Astrocyte (in vitro differentiated cells and primary cell): ENCODE measurements at regions not wholly inside any gene's neighbourhood (a gene's known extent, or its start where the extent isn't known, plus 50 kb on each side); places are given as distances from the start of the nearest gene placed in this dataset.

Experiments
- DNase-seq: peaks from one replicate; pipeline ENCODE4 v3.0.0-alpha.2; 2010; ENCODE audit warnings: low read depth
- FAIRE-seq: peaks from 2 replicates; lab custom pipeline; 2011; peaks lifted over from hg19 to GRCh38; lab: Jason Lieb, UNC
- H2AFZ ChIP-seq: 2 replicates; pipeline ENCODE4 v1.6.0; 2012; ENCODE audit warnings: low read depth, low read length, inconsistent platforms
- H3K27ac ChIP-seq: 2 replicates; pipeline ENCODE4 v1.5.1; 2011; ENCODE audit warnings: low read depth, low read length, inconsistent platforms
- H3K27me3 ChIP-seq: 2 replicates; pipeline ENCODE4 v1.6.0; 2011; ENCODE audit warnings: low read length, inconsistent platforms; ENCODE audit not compliant: insufficient read depth
- H3K36me3 ChIP-seq: 2 replicates; pipeline ENCODE4 v1.5.1; 2011; ENCODE audit warnings: low read length, inconsistent platforms; ENCODE audit not compliant: insufficient read depth
- H3K4me1 ChIP-seq: 2 replicates; pipeline ENCODE4 v1.5.1; 2011; ENCODE audit warnings: low read length, inconsistent platforms; ENCODE audit not compliant: insufficient read depth
- H3K4me2 ChIP-seq: 2 replicates; pipeline ENCODE4 v1.6.0; 2012; ENCODE audit warnings: low read length, inconsistent platforms
- H3K4me3 ChIP-seq: 2 replicates; pipeline ENCODE4 v1.5.1; 2011; ENCODE audit warnings: low read depth, mild to moderate bottlenecking, low read length, inconsistent platforms; ENCODE audit not compliant: insufficient read depth
- H3K79me2 ChIP-seq: 2 replicates; pipeline ENCODE4 v1.6.0; 2012; ENCODE audit warnings: mild to moderate bottlenecking, low read length, inconsistent platforms; ENCODE audit not compliant: insufficient read depth
- H3K9ac ChIP-seq: 2 replicates; pipeline ENCODE4 v1.6.0; 2012; ENCODE audit warnings: mild to moderate bottlenecking, low read length, inconsistent platforms
- H3K9me3 ChIP-seq: 2 replicates; pipeline ENCODE4 v1.5.1; 2012; ENCODE audit warnings: low read depth, mild to moderate bottlenecking, low read length, inconsistent platforms; ENCODE audit not compliant: insufficient read depth
- H4K20me1 ChIP-seq: 2 replicates; pipeline ENCODE4 v1.6.0; 2012; ENCODE audit warnings: low read length, inconsistent platforms; ENCODE audit not compliant: insufficient read depth
- H3K27ac Mint-ChIP-seq: one replicate; pipeline ENCODE4 v1.8.0; 2021; ENCODE audit warnings: mild to moderate bottlenecking, mixed read lengths; ENCODE audit not compliant: unreplicated experiment
- H3K27me3 Mint-ChIP-seq: one replicate; pipeline ENCODE4 v1.8.0; 2021; ENCODE audit warnings: low read depth, mixed read lengths; ENCODE audit not compliant: unreplicated experiment
- H3K36me3 Mint-ChIP-seq: one replicate; pipeline ENCODE4 v1.8.0; 2021; ENCODE audit warnings: low read depth, mixed read lengths; ENCODE audit not compliant: unreplicated experiment
- H3K4me1 Mint-ChIP-seq: one replicate; pipeline ENCODE4 v1.8.0; 2021; ENCODE audit warnings: low read depth, mixed read lengths; ENCODE audit not compliant: unreplicated experiment
- H3K4me3 Mint-ChIP-seq: one replicate; pipeline ENCODE4 v1.8.0; 2021; ENCODE audit warnings: mild to moderate bottlenecking, moderate library complexity, mixed read lengths; ENCODE audit not compliant: unreplicated experiment
- H3K9me3 Mint-ChIP-seq: one replicate; pipeline ENCODE4 v1.8.0; 2021; ENCODE audit warnings: mild to moderate bottlenecking, mixed read lengths; ENCODE audit not compliant: unreplicated experiment
- EZH2 ChIP-seq: IDR thresholded peaks from 2 replicates; pipeline ENCODE4 v1.6.1; 2012; ENCODE audit warnings: mild to moderate bottlenecking, low read length, inconsistent platforms; ENCODE audit not compliant: insufficient read depth
- TF ChIP-seq, protein P1 (sequence below): IDR thresholded peaks from 2 replicates; pipeline ENCODE4 v1.5.1; 2011; ENCODE audit warnings: low read depth, mild to moderate bottlenecking, inconsistent platforms, low read length, moderate library complexity; ENCODE audit not compliant: insufficient read depth

DNA sequence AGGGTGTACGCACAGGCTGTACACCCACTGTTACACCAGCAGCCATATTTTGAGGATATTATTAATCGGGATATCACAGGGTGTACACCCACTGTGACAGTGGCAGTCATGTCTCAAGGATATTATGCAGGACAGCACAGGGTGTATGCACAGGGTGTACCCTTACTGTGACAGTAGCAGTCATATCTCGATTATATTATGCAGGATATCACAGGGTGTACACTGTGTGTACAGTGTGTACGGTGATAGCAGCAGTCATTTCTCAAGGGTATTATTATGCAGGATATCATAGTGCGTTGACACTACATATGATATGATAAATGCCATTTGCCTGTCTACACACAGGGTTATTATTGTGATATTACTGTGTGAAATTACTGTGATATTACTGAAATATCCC is 80.5 kb upstream of the SLC25A48 start:
- H3K36me3 ChIP-seq = no peaks in the 10 kb centered on the region
- H3K4me1 ChIP-seq = no peaks in the 10 kb centered on the region
- Mint-ChIP-seq H3K4me3 (no peak overlapping the region), H3K9me3 (peaks cover 5% of the 10 kb centered on the region), H3K36me3 (no peaks in the 10 kb centered on the region), H3K27ac (no peak overlapping the region), H3K27me3 (peaks cover 12% of the 10 kb centered on the region), H3K4me1 (no peaks in the 10 kb centered on the region)
- no peaks in the 10 kb centered on the region for H3K27me3 ChIP-seq
- H3K9me3 ChIP-seq = no peaks in the 10 kb centered on the region
- no peak overlapping the region for H2AFZ ChIP-seq
- no peak overlapping the region for H3K4me2 ChIP-seq
- H3K9ac ChIP-seq = no peak overlapping the region
- no peaks in the 10 kb centered on the region for H3K79me2 ChIP-seq
- TF ChIP-seq, protein P1, sequence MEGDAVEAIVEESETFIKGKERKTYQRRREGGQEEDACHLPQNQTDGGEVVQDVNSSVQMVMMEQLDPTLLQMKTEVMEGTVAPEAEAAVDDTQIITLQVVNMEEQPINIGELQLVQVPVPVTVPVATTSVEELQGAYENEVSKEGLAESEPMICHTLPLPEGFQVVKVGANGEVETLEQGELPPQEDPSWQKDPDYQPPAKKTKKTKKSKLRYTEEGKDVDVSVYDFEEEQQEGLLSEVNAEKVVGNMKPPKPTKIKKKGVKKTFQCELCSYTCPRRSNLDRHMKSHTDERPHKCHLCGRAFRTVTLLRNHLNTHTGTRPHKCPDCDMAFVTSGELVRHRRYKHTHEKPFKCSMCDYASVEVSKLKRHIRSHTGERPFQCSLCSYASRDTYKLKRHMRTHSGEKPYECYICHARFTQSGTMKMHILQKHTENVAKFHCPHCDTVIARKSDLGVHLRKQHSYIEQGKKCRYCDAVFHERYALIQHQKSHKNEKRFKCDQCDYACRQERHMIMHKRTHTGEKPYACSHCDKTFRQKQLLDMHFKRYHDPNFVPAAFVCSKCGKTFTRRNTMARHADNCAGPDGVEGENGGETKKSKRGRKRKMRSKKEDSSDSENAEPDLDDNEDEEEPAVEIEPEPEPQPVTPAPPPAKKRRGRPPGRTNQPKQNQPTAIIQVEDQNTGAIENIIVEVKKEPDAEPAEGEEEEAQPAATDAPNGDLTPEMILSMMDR = no peak
- no peak for TF ChIP-seq EZH2
- no peak overlapping the region for H3K27ac ChIP-seq
- no peak for FAIRE-seq
- DNase-seq = no peak
- H3K4me3 ChIP-seq = no peak overlapping the region
- no peaks in the 10 kb centered on the region for H4K20me1 ChIP-seq

GRCh38 chr5:135750506-135750905 is 84.0 kb upstream of the SLC25A48 start:
- Histone ChIP-seq H2AFZ (no peak overlapping the region), H3K27ac (no peak overlapping the region), H3K79me2 (no peaks in the 10 kb centered on the region), H3K4me2 (no peak overlapping the region), H3K9me3 (no peaks in the 10 kb centered on the region), H3K36me3 (no peaks in the 10 kb centered on the region), H3K27me3 (no peaks in the 10 kb centered on the region), H4K20me1 (no peaks in the 10 kb centered on the region), H3K4me1 (no peaks in the 10 kb centered on the region), H3K4me3 (no peak overlapping the region), H3K9ac (no peak overlapping the region)
- Mint-ChIP-seq H3K27me3 (peaks cover 16% of the 10 kb centered on the region), H3K9me3 (peaks cover 10% of the 10 kb centered on the region), H3K36me3 (no peaks in the 10 kb centered on the region), H3K4me3 (no peak overlapping the region), H3K27ac (no peak overlapping the region), H3K4me1 (no peaks in the 10 kb centered on the region)
- DNase-seq (no peak), FAIRE-seq (no peak)
- no peak for TF ChIP-seq EZH2
- TF ChIP-seq, protein P1 = no peak

DNA sequence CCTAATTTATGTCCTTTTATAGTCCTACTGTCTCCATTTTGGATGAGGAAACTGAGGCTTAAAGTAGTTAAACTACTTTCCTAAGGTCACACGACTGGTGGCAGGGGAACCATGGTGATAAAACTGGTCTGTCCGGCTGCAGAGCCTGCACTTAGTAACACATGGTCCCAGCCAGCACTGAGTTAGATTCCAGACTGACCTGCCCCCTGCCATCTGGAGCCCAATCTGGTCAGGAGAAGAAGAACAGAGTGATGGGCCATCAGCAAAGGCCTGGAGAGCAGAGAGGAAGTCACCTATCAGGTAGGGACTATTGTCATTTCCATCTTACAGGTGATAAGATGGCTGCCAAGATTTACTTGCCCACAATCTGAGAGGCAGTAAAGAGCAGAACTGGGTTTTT is 86.6 kb upstream of the SLC25A48 start:
- no peak overlapping the region for H3K4me3 Mint-ChIP-seq
- no peaks in the 10 kb centered on the region for H3K27me3 ChIP-seq
- no peak overlapping the region for H3K4me3 ChIP-seq
- no peaks in the 10 kb centered on the region for H4K20me1 ChIP-seq
- no peaks in the 10 kb centered on the region for H3K4me1 Mint-ChIP-seq
- DNase-seq = no peak
- H3K27me3 Mint-ChIP-seq = peaks cover 16% of the 10 kb centered on the region
- peaks cover 20% of the 10 kb centered on the region for H3K9me3 Mint-ChIP-seq
- H3K36me3 ChIP-seq = no peaks in the 10 kb centered on the region
- H3K27ac Mint-ChIP-seq = no peak overlapping the region
- H3K9me3 ChIP-seq = peaks cover 3% of the 10 kb centered on the region
- no peaks in the 10 kb centered on the region for H3K79me2 ChIP-seq
- TF ChIP-seq, protein P1 = no peak
- no peaks in the 10 kb centered on the region for H3K4me1 ChIP-seq
- H2AFZ ChIP-seq = no peak overlapping the region
- H3K27ac ChIP-seq = no peak overlapping the region
- H3K4me2 ChIP-seq = no peak overlapping the region
- no peaks in the 10 kb centered on the region for H3K36me3 Mint-ChIP-seq
- H3K9ac ChIP-seq = no peak overlapping the region
- FAIRE-seq = no peak
